ENCODE measurements at regions not wholly inside any gene's neighbourhood (a gene's known extent, or its start where the extent isn't known, plus 50 kb on each side); places are given as distances from the start of the nearest gene placed in this dataset.

DNA sequence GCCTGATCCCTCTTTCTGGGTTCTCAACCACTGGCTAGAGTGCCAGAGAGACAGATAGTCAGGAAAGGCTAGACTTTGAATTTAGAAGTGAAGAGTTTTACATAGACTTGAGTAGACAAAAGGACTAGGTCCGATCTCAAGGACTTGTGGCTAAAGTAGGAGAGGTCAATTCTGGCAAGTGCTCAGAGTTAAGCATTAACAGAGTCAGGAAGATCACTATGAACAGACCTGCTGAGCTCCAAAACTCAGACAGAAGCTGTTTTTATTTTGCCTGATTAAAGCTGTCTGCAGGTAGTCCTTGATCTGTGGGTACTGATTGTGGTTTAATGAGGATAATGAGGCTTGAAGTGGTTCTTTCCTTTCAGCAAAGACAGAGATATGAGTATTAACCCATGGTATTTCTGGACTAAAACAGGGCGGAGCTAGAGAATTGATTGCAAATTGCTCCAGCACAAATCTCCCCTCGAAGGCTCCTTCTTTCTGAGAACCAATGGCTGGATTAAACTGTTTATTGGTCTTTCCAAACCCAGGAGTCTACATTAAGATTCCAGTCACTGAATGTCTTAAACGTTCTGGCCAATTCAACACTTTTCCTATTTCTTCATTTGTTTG, 423.2 kb downstream of the IPMK start:
- TF ChIP-seq CTCF (IDR thresholded peaks at IDR 0.05): no peak
- 87% methylated on average over 3 of the region's 4 CpGs for WGBS (ENCODE audit: insufficient coverage)
- Mint-ChIP-seq H3K9me3 (peaks cover 9 to 16% of the 10 kb centered on the region in 2 donors), H3K27ac (no peak overlapping the region), H3K36me3 (peaks cover 10% of the 10 kb centered on the region), H3K4me1 (no peaks in the 10 kb centered on the region), H3K4me3 (no peak overlapping the region), H3K27me3 (ENCODE audit: low read depth in 2 of 2) (no peaks in the 10 kb centered on the region)
- DNase-seq (no peak), ATAC-seq (no peak)
- Histone ChIP-seq H3K27me3 (ENCODE audit: control insufficient read depth, insufficient read depth, low read length) (no peaks in the 10 kb centered on the region), H3K4me1 (ENCODE audit: control insufficient read depth, insufficient read depth, low read length) (no peaks in the 10 kb centered on the region), H3K9me3 (ENCODE audit: control insufficient read depth, insufficient read depth, low read length) (no peaks in the 10 kb centered on the region), H3K4me3 (ENCODE audit: low read length) (no peak overlapping the region), H3K27ac (ENCODE audit: low read length) (no peak overlapping the region), H3K36me3 (ENCODE audit: control insufficient read depth, insufficient read depth, low read length) (no peaks in the 10 kb centered on the region)
- intact Hi-C loops (cut with micrococcal nuclease): no loop called here

GRCh38 chr10:57830877-57831560, 436.7 kb downstream of the IPMK start:
- peaks cover 0 to 5% of the 10 kb centered on the region in 2 donors for H3K9me3 Mint-ChIP-seq
- Histone ChIP-seq H3K27me3 (ENCODE audit: control insufficient read depth, insufficient read depth, low read length) (no peaks in the 10 kb centered on the region), H3K9me3 (ENCODE audit: control insufficient read depth, insufficient read depth, low read length) (no peaks in the 10 kb centered on the region), H3K27ac (ENCODE audit: low read length) (no peak overlapping the region), H3K4me1 (ENCODE audit: control insufficient read depth, insufficient read depth, low read length) (no peaks in the 10 kb centered on the region), H3K4me3 (ENCODE audit: low read length) (no peak overlapping the region), H3K36me3 (ENCODE audit: control insufficient read depth, insufficient read depth, low read length) (no peaks in the 10 kb centered on the region)
- 83% methylated on average over 1 of the region's 1 CpG for WGBS (ENCODE audit: insufficient coverage)
- no peaks in the 10 kb centered on the region for H3K36me3 Mint-ChIP-seq
- no peaks in the 10 kb centered on the region for H3K27me3 Mint-ChIP-seq (ENCODE audit: low read depth in 2 of 2)
- H3K4me3 Mint-ChIP-seq: no peak overlapping the region
- no peak for DNase-seq
- no peak for ATAC-seq
- no peak for TF ChIP-seq CTCF (IDR thresholded peaks at IDR 0.05)
- no peak overlapping the region for H3K27ac Mint-ChIP-seq
- intact Hi-C loops (cut with micrococcal nuclease): no loop called here
- H3K4me1 Mint-ChIP-seq: no peaks in the 10 kb centered on the region

GRCh38 chr10:57825015-57825414, 442.7 kb downstream of the IPMK start:
- intact Hi-C loops (cut with micrococcal nuclease): no loop called here
- H3K27ac ChIP-seq (ENCODE audit: low read length): no peak overlapping the region
- Mint-ChIP-seq H3K27ac (no peak overlapping the region), H3K4me3 (no peak overlapping the region), H3K36me3 (no peaks in the 10 kb centered on the region), H3K27me3 (ENCODE audit: low read depth in 2 of 2) (no peaks in the 10 kb centered on the region), H3K4me1 (no peaks in the 10 kb centered on the region), H3K9me3 (peaks cover 4 to 5% of the 10 kb centered on the region in 2 donors)
- TF ChIP-seq CTCF (IDR thresholded peaks at IDR 0.05): no peak
- no peaks in the 10 kb centered on the region for H3K27me3 ChIP-seq (ENCODE audit: control insufficient read depth, insufficient read depth, low read length)
- H3K4me1 ChIP-seq (ENCODE audit: control insufficient read depth, insufficient read depth, low read length): no peaks in the 10 kb centered on the region
- H3K9me3 ChIP-seq (ENCODE audit: control insufficient read depth, insufficient read depth, low read length): no peaks in the 10 kb centered on the region
- H3K36me3 ChIP-seq (ENCODE audit: control insufficient read depth, insufficient read depth, low read length): no peaks in the 10 kb centered on the region
- DNase-seq: no peak
- no peak overlapping the region for H3K4me3 ChIP-seq (ENCODE audit: low read length)
- no peak for ATAC-seq

DNA sequence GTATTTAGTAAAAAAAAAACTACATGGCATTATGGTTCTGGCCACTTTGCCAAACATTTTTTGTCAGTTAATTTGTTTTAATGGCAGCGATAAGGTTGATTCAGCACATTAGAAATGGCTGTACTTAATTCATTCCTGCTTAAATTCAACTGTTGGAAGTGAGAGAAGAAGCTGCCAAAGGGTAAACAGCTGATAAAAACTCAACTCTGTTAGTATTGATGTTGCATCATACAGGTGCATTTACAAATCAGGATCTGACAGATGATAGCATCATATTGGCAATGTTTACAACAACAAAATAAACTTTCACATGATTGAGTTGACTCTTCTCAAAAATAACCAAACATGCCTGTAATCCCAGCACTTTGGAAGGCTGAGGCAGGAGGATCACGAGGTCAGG, 444.3 kb downstream of the IPMK start:
- H3K27ac Mint-ChIP-seq: no peak overlapping the region
- no peaks in the 10 kb centered on the region for H3K4me1 Mint-ChIP-seq
- TF ChIP-seq CTCF (IDR thresholded peaks at IDR 0.05): no peak
- H3K27me3 Mint-ChIP-seq (ENCODE audit: low read depth in 2 of 2): no peaks in the 10 kb centered on the region
- no peak for DNase-seq
- 64% methylated on average over 2 of the region's 2 CpGs for WGBS (ENCODE audit: insufficient coverage)
- H3K4me3 ChIP-seq (ENCODE audit: low read length): no peak overlapping the region
- no peak overlapping the region for H3K4me3 Mint-ChIP-seq
- peaks cover 4 to 5% of the 10 kb centered on the region in 2 donors for H3K9me3 Mint-ChIP-seq
- H3K27ac ChIP-seq (ENCODE audit: low read length): no peak overlapping the region
- no peaks in the 10 kb centered on the region for H3K4me1 ChIP-seq (ENCODE audit: control insufficient read depth, insufficient read depth, low read length)
- H3K27me3 ChIP-seq (ENCODE audit: control insufficient read depth, insufficient read depth, low read length): no peaks in the 10 kb centered on the region
- ATAC-seq: no peak
- peaks cover 4% of the 10 kb centered on the region for H3K9me3 ChIP-seq (ENCODE audit: control insufficient read depth, insufficient read depth, low read length)
- H3K36me3 ChIP-seq (ENCODE audit: control insufficient read depth, insufficient read depth, low read length): no peaks in the 10 kb centered on the region
- intact Hi-C loops (cut with micrococcal nuclease): no loop called here
- no peaks in the 10 kb centered on the region for H3K36me3 Mint-ChIP-seq
